GM19043 (cell line): ENCODE measurements at regions not wholly inside any gene's neighbourhood (a gene's known extent, or its start where the extent isn't known, plus 50 kb on each side); places are given as distances from the start of the nearest gene placed in this dataset.
A peak's percentile ranks its signal among the peaks of the same experiment; 100 is the strongest.

Experiments
- ATAC-seq: cut with Tn5 transposase; IDR thresholded peaks from one replicate; pipeline ENCODE4 v1.9.1; 2021; ENCODE audit warnings: low read depth; ENCODE audit not compliant: unreplicated experiment

- ATAC-seq, result no peak
These were observed 166.5 kb downstream of the C9orf152 start for GRCh38 chr9:110041452-110041851.

- peak; percentile 23 for ATAC-seq
These were observed 160.6 kb downstream of the C9orf152 start for GRCh38 chr9:110047232-110047954.

- peak; percentile 29 for ATAC-seq
These were observed 160.0 kb downstream of the C9orf152 start for GRCh38 chr9:110047955-110048402.

GRCh38 chr9:110048403-110048975 is 159.5 kb downstream of the C9orf152 start:
- ATAC-seq, result peak; percentile 63

- no peak for ATAC-seq
These were observed 158.8 kb downstream of the C9orf152 start for GRCh38 chr9:110048976-110049698.

- no peak for ATAC-seq
These were observed 158.1 kb downstream of the C9orf152 start for GRCh38 chr9:110049699-110050450.

- peak; percentile 34 for ATAC-seq
These were observed 157.0 kb downstream of the C9orf152 start for GRCh38 chr9:110050925-110051355.

GRCh38 chr9:110056062-110056461 is 151.9 kb downstream of the C9orf152 start:
- no peak for ATAC-seq

GRCh38 chr9:110058304-110058953 is 149.5 kb downstream of the C9orf152 start:
- ATAC-seq, result no peak

GRCh38 chr9:110059461-110059860 is 148.5 kb downstream of the C9orf152 start:
- ATAC-seq, result no peak

GRCh38 chr9:110064803-110065202 is 143.2 kb downstream of the C9orf152 start:
- peak; percentile 52 for ATAC-seq

GRCh38 chr9:110065532-110065931 is 142.4 kb downstream of the C9orf152 start:
- peak; percentile 78 for ATAC-seq

- no peak for ATAC-seq
These were observed 140.8 kb downstream of the C9orf152 start for GRCh38 chr9:110066929-110067716.

GRCh38 chr9:110068212-110068611 is 139.7 kb downstream of the C9orf152 start:
- no peak for ATAC-seq

- no peak for ATAC-seq
These were observed 138.4 kb downstream of the C9orf152 start for GRCh38 chr9:110069326-110070248.

GRCh38 chr9:110072597-110073355 is 135.2 kb downstream of the C9orf152 start:
- ATAC-seq, result no peak

- ATAC-seq, result no peak
These were observed 134.5 kb downstream of the C9orf152 start for GRCh38 chr9:110073356-110073905.
